Ramos (cell line): ENCODE measurements at regions not wholly inside any gene's neighbourhood (a gene's known extent, or its start where the extent isn't known, plus 50 kb on each side); places are given as distances from the start of the nearest gene placed in this dataset.

Experiments used
- in situ Hi-C: fragments of 300-500 bp; cut with MboI; formaldehyde crosslinking; loops from one replicate; pipeline ENCODE4 v1.14.3; 2022; ENCODE audit warnings: low sequenced_read_pairs; ENCODE audit not compliant: unreplicated experiment

DNA sequence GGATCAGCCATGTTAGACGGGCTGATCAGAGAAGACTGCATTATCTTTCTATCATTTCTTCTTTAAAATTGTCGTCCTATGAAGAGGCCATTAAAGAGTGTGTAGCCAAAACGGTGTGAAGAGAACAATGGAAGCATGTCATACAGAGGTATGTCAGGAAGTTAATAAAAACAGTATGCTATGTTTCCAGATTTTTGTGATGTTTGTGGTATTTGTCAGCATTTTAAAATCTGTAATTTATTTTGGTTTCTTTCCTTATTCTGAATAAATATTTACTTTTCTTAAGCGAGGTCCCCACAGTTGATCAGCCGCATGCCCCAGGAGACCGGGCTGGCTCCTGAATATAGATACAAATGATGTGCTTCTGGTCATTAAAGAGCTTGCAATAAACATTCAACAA, 142.9 kb upstream of the SERP2 start:
- in situ Hi-C loops = loop anchor here (25.0 kb wide), 1 partner anchor 318 kb away; no protein-coding TSS in a partner anchor

GRCh38 chr13:44231786-44232516, 141.7 kb upstream of the SERP2 start:
- in situ Hi-C loops = loop anchor here (25.0 kb wide), 1 partner anchor 320 kb away; no protein-coding TSS in a partner anchor

GRCh38 chr13:44232774-44233173, 140.8 kb upstream of the SERP2 start:
- in situ Hi-C loops = loop anchor here (25.0 kb wide), 1 partner anchor 320 kb away; no protein-coding TSS in a partner anchor

DNA sequence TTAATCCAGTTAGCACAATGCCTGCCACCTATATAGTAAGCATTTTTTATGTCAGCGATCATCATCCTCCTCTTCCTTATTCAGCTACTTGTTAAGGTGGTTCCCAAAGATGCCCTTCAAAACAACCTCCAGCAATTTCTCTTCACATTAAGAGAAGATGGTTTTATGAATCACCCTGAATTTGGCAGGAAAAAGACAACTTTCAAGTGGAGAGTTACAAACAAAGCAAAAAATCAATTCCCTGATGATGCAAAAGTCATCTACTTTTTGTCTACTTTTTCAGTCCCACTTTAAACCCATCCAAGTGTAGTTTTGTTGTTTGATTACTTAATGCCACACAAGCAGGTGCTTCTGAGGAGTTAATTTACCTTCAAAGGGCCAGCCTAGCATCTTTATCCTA, 139.1 kb upstream of the SERP2 start:
- in situ Hi-C loops = loop anchor here (25.0 kb wide), 1 partner anchor 322 kb away; no protein-coding TSS in a partner anchor

DNA sequence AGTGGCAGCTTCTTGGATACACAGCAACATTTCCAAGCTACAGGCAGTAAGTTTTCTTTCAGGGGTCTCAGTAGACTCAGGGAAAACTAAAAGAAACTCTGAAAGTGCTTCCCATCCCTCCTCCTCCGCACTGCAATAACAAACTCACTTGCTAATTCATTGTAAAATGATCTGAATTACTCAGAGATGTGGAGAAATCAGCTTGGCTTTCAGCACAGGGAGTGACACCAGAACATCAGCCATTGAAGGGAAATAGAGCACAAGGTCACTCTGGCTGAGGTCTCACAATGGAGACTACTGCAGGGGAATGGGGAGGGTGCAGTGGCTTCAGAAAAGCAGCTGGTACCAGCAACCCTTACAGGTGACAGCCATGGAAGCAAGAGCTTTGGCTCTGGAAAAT, 137.3 kb upstream of the SERP2 start:
- in situ Hi-C loops = loop anchor here (25.0 kb wide), 1 partner anchor 324 kb away; no protein-coding TSS in a partner anchor

GRCh38 chr13:44236801-44237207, 136.8 kb upstream of the SERP2 start:
- in situ Hi-C loops = loop anchor here (25.0 kb wide), 1 partner anchor 325 kb away; no protein-coding TSS in a partner anchor

GRCh38 chr13:44237276-44237767, 136.3 kb upstream of the SERP2 start:
- in situ Hi-C loops = loop anchor here (25.0 kb wide), 1 partner anchor 325 kb away; no protein-coding TSS in a partner anchor

DNA sequence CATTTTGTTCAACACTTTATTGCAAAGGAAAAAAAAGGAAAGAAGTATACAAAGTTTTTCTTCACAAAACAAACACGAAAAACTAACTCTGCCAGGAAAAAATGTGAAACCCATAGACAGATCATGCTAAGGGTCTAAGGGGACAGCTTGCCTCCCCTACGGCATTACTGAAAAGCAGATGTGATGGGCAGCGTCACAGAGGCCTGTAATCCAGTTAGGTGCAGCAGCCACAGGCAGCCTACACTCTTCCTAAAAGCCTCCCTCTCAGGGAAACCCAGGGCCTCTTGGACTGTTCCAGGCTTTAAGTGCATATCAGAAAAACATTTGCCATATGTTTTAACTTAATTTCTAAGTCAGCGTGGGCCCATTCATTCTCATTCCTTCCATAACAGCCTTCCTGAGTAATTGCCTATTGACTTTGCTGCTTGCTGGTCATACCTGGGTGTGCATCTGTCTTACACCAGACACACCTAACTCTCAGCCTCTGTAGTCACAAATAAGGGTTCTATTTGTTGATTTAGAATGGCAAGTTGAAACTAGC, 135.7 kb upstream of the SERP2 start:
- in situ Hi-C loops = loop anchor here (25.0 kb wide), 1 partner anchor 326 kb away; no protein-coding TSS in a partner anchor

GRCh38 chr13:44240611-44241145, 132.9 kb upstream of the SERP2 start:
- in situ Hi-C loops = loop anchor here (25.0 kb wide), 1 partner anchor 328 kb away; no protein-coding TSS in a partner anchor

DNA sequence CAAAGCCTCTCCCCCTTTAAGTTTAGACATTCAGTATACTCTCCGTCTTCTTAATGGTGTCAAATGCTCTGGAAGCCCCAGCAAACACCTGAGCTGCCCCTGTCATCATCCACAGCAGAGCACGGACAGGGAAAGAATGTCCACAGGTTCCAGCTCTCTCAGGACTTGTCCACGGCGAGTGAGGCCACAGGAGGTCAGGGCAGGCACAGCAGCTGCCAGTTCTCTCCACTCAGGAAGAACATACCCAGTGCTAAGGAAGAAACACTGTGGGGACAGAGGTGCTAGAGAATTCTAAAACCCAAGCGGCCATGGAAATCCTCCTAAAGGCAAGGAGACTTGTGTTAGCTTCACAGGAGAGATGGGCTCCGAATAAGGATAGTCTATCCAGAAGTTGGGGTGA, 132.0 kb upstream of the SERP2 start:
- in situ Hi-C loops = loop anchor here (25.0 kb wide), 1 partner anchor 329 kb away; no protein-coding TSS in a partner anchor

DNA sequence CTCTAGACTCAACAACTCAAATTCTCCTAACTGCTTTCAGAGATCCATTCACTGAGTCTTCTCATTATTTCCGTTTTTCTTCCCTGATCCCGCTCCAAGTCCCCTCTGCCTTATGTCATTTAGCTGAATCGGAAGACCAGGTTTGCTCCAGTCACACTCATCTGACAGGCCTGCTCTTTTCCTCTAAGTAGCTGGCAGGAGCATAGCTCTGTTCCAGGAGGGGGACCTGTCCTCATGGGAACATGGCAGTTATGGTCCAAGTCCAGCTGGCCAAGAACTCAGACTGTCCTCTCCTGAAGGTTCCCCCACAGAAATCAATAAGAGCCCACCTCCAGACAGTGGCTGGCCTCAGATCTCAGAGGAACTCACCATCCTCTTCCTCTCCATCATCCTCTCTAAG, 130.9 kb upstream of the SERP2 start:
- in situ Hi-C loops = loop anchor here (25.0 kb wide), 1 partner anchor 330 kb away; no protein-coding TSS in a partner anchor

GRCh38 chr13:44243198-44243857, 130.3 kb upstream of the SERP2 start:
- in situ Hi-C loops = loop anchor here (25.0 kb wide), 1 partner anchor 331 kb away; no protein-coding TSS in a partner anchor

- in situ Hi-C loops = loop anchor here (25.0 kb wide), 1 partner anchor 332 kb away; no protein-coding TSS in a partner anchor
Observed at GRCh38 chr13:44244288-44244687, 129.3 kb upstream of the SERP2 start.

- in situ Hi-C loops = loop anchor here (5.0 to 25.0 kb wide), 2 partner anchors 188 to 337 kb away; no protein-coding TSS in a partner anchor
Observed at GRCh38 chr13:44249431-44249836, 124.2 kb upstream of the SERP2 start.

DNA sequence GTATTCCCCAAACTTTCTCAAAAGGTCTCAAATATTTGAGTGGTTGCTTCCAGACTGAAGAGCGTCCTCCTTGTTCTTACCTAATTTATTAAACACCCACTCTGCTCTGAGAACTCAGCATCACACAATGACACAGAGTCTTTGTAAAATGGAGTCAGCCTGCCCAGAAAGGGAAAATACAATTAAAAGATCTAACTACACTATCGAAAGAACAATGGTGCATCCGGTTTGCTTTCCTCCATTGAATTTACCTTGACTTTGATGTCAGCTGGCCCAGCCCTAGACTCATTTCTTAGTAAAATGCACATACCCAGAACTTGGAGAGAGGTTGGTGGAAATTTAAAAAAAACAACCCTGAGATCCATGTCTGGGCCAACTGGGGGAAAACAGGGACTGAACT, 120.7 kb upstream of the SERP2 start:
- in situ Hi-C loops = no loop called here

DNA sequence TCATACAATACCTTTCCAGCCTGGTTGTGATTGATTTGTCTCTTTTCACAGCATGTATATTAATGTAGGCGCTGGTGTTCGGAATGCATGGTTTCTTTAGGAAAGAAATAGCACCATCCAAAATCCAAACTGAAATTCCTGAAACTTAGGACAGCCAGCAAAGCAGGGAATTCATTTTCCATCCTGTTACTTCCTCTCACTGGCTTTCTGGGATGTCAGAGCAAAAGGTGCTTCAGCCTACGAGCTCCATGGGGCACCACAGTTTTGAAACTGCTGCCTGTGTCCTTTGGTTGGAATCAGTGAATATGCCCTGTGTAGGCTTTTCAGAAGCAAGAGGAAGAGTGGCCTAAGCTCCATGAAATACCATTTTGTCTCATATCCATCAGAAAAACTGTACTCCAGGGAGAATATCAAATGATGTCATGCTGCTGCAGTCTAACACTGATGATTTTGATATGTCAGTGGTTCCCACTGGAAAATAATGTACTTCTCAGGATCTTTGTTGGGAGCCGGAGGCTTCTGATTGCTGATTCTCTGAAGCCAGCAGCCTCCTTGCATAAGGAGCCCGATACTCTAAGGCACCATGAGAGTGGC, 117.8 kb upstream of the SERP2 start:
- in situ Hi-C loops = no loop called here

GRCh38 chr13:44257796-44258195, 115.8 kb upstream of the SERP2 start:
- in situ Hi-C loops = no loop called here

DNA sequence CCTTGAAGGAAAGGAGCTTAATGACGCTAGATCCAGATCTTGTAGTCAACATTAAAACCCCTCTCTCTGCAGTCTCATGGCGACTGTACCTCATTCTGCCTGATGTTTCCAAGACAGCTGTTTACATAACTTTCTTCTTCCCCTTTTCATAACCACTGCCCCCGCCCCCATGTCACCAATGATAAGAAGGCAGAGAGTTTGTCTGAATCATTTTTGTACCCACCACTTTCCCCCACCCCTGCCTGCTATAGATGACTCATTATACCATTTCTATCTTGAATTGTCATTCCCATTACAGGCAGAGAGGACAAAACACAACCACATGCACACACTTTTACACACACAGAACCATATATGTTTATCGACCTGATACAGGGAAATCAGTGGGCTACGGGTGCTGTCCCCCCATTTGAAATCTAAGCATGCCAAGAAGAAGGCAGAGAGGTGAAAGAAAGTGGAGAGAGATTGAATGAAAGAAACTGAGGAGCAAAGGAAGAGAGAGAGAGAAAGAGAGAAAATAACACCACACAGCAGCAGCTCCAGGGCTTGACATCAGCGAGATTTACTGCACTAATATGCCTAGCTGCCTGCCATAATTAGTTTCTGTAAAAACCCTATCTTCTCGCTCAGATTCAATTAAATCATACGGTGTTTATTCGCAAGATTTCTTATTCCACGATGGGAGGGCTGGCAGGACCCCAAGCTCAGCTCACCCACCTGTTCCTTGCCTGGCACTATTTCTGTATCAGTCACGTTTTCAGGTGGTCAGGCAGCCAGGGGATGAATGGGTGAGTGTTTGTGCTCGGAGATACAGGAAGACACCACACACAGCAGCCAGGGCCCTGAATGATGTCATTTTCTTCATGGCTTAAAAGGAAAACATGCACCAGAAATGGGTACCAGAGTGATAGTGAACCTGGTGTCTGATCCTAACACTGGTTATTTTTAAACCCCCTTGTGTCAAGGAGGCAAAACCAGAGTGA, 114.3 kb upstream of the SERP2 start:
- in situ Hi-C loops = no loop called here

GRCh38 chr13:44260336-44260735, 113.3 kb upstream of the SERP2 start:
- in situ Hi-C loops = no loop called here
